TTC549 (cell line): ENCODE measurements at regions not wholly inside any gene's neighbourhood (a gene's known extent, or its start where the extent isn't known, plus 50 kb on each side); places are given as distances from the start of the nearest gene placed in this dataset.
"Not testable (repeated sequence)": the region's sequence is repeated elsewhere in the genome, so short reads cannot be mapped to it uniquely, and the experiment has no call there.

Experiments used
- FAIRE-seq: peaks from 2 replicates; lab custom pipeline; 2012; peaks lifted over from hg19 to GRCh38; lab: Jason Lieb, UNC

DNA sequence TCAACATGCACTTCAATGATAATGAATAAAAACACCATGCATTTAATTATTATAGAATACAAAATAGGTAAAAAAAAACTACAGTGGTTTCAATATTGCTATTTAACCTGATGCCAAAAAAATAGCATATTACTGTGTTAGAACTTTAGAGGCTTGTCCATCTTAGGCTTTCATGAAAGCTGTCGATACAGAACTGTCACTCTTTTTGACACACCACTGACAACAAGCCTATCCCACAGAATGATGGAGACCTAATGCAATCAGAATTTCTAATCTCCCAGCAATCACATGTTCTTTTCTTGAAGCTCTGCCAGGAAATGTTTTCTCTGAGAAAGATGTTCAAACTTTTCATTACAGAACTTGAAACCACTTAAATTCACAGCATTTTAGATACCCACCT, 490.3 kb upstream of the EPHA6 start:
- no peak for FAIRE-seq

- no peak for FAIRE-seq
These were observed 483.6 kb upstream of the EPHA6 start for GRCh38 chr3:96330795-96331194.

- FAIRE-seq, result no peak
These were observed 483.1 kb upstream of the EPHA6 start for GRCh38 chr3:96331341-96331740.

- no peak for FAIRE-seq
These were observed 479.6 kb upstream of the EPHA6 start for GRCh38 chr3:96334779-96335178.

DNA sequence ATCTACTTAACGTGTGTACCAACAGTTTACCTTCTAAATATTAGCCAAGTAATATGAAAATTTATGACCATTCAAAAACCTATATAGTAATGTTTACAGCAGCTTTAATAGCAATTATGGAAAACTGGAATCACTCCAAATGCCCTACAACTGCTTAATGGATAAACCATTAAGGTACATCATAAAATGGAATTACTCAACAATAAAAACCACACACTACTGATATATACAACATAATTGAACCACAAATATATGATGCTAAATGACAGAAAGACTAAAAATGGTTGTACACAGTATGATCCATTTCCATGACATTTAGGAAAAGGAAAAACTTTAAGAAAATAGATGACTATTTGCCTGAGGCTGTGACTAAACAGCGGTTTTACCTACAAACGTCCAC, 467.1 kb upstream of the EPHA6 start:
- FAIRE-seq, result no peak

- not testable (repeated sequence) for FAIRE-seq
These were observed 462.8 kb upstream of the EPHA6 start for GRCh38 chr3:96351598-96351997.

DNA sequence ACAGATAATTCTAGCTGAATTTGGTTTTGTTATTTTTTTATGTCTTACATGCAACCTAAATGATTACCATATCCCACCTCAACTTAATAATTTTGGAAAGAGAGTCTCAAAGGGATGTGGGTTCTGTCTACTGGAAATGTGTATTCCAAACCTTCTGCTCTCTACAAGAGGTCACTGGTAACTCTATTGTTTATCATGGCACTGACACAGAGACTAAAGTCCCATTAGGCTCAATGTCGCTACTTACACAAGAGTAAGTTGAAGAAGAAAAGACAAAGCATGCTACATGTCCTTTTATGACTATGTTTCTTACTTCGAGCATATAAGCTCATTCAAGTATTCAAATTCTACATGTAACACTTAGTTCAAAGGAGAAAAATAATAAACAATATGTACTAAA, 460.3 kb upstream of the EPHA6 start:
- FAIRE-seq, result no peak

DNA sequence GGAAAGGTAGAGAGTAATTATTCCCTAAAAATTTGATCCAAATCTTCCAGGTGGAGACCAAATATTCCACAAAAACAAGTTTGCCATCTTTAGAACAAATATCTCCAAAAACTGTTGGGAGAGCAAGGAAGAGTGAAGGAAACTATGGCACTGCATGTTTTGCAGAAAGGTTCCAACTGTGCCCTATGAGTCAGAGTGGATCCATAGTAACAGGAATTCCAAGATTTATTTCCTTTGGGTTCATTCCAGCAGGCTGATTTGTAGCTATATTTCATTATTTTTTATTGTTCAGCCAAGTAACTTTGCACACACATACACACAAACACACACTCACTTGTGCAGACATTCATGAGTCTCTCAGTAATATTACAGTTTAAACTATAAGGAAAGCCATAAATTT, 459.7 kb upstream of the EPHA6 start:
- FAIRE-seq, result no peak

GRCh38 chr3:96361241-96361640, 453.2 kb upstream of the EPHA6 start:
- no peak for FAIRE-seq

DNA sequence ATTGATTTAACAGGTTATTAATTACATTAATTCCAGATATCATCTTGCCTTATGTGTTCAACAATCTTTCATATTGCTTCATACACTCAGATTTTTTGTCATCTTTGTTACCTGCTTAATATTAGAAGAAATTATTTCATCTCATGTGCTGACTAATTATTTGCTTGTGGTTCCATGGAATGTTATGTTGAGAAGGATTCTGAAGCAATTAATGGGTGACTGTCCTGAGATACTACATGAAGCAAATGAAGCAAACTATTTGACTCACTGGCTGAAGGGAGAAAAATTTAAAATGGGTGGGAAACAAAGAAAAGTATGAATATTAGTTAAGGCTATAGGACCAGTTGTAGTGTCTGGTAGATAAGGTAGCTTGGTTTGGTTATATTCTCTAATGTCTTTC, 443.8 kb upstream of the EPHA6 start:
- no peak for FAIRE-seq

DNA sequence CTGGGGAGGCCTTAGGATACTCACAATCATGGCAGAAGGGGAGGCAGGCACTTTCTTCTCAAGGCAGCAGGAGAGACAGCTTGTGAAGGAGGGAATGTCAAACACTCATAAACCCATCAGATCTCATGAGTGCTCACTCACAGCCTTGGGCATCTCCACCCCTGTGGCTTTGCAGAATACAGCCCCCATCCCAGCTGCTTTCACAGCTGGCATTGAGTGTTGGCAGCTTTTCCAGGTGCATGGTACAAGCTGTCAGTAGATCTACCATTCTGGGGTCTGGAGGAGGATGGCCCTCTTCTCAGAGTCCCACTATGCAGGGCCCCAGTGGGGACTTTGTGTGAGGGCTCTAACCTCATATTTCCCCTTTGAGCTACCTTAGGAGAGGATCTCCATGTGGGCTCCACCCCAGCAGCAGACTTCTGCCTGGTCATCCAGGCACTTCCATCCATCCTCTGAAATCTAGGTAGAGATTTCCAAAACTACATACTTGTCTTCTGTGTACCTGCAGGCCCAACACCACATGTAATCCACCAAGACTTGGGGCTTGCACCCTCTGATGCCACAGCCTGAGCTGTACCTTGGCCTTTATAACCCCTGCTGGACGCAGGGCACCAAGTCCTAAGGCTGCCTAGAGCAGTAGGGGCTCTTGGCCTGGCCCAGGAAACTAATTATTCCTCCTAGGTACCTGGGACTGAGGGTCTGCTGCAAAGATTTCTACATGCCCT, 404.2 kb upstream of the EPHA6 start:
- FAIRE-seq, result no peak

DNA sequence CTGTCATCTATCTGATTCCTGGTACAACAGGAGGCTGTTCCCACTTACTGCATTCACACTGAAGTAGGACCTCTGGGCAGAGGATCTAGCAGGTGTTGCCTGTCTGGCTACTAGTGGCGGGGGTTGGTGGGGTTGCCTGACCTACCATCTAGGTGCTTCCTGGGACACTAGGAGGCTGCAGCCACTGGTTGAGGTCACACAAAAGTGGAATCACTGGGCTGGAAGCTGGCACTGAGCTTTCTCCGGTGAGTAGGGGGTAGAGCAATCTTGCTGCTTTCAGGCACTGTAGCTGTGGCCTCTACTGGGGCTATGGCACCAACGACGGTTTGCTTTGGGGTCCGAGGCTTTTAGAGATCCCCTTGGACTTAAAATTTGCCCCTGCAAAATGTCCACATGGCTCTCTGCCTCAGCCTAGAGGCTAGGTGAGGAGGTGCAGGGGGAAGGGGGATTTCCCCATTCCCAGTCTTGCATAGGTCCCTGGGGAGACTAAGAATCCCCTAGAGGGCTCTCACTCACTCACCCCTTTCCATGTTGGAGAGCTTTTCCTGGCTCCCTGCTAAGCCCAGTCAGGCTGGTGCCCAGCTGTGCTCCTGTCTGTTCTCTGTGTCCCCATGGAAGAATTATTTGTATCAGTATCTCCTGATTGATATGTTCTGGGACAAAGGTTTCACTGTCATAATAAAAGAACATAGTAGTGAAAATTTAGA, 397.7 kb upstream of the EPHA6 start:
- FAIRE-seq, result no peak

DNA sequence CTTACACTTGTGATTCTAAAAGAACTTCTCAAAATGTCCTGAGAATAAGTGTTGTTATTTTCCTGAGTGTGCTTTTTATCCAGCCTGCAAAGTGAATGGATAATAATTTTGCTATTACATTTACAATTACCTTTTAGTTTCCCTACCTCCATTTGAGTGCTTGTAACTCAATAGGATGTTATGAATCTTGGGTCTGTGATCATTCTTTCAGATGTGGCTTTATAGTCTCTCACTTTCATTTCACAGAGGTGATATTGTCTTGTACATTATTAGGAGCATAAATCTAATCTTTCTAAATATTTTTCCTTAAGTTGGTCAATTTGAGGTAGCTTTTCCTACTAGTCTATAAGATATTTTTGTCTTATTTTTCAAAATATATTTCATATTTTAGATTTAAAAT, 386.3 kb upstream of the EPHA6 start:
- FAIRE-seq, result no peak

- no peak for FAIRE-seq
These were observed 384.3 kb upstream of the EPHA6 start for GRCh38 chr3:96430079-96430478.

- FAIRE-seq, result no peak
These were observed 379.7 kb upstream of the EPHA6 start for GRCh38 chr3:96434651-96435050.

DNA sequence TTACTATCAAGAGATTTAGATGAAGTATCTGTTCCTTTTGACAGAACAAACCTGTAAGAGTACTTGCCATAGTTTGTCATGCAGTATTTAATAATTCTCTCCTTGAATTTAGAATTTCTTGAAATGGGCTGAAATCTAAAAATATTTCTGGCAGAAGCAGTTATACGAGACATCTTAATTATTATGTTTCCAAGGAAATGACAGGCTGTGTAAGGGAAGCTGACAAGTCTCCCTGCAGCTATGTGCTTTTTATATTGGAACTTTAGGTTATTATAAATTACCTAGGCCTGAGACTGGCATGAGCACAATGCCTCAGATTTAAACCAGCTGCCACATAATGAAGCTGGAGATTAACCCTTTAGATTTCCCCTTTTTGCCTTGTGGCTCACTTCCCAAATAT, 365.0 kb upstream of the EPHA6 start:
- no peak for FAIRE-seq

- no peak for FAIRE-seq
These were observed 364.6 kb upstream of the EPHA6 start for GRCh38 chr3:96449803-96450202.

- FAIRE-seq, result no peak
These were observed 363.7 kb upstream of the EPHA6 start for GRCh38 chr3:96450699-96451098.

GRCh38 chr3:96465521-96465920, 348.9 kb upstream of the EPHA6 start:
- FAIRE-seq, result no peak

DNA sequence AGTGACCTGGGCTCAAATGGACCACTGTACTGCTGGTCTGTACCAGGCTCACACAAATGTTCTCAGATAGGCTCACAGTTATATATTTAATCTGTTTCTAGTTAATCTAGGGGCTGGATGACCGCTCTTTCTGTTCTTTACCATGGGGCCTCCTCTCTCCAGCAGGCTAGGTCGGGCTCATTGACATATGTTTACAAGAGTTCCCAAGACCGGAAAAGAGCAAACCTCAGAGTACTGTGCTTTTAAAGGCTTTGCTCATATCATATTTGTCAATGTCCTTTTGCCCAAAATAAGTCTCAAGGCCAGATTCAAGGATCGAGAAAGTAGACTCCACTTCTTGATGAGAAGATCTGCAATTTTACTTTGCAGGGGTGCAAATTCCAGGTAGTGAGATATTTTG, 348.0 kb upstream of the EPHA6 start:
- FAIRE-seq, result no peak

GRCh38 chr3:96467639-96468038, 346.8 kb upstream of the EPHA6 start:
- no peak for FAIRE-seq

DNA sequence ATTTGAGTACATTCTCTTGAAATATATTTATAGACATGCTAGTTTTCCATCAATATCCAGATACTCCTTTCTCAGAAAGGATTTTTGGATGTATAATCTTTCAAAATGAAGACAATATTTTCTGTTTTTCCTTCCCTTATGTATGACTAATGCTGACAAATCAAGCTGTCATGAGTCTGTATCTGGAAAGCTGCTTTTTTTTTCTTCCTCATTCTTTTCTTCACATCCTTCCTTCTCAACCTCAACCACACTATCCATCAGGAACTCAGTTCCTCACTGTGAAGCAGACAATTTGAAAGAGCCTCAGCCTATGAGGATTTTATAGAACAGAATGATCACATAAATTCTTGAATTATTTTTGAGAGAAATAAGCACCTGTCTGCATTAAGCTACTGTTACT, 335.9 kb upstream of the EPHA6 start:
- FAIRE-seq, result no peak

DNA sequence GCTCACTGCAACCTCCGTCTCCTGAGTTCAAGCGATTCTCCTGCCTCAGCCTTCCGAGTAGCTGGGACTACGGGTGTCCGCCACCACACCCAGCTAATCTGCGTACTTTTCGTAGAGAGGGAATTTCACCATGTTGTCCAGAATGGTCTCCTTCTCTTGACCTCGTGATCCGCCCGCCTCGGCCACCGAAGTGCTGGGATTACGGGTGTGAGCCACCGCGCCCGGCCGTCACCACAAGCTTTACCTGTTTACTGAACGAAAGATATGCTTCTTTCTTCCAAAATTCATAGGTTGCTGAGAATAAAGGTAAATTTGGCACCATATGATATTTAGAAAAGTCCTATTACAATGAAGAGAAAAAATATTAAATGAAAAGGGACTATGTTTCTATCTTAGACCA, 333.5 kb upstream of the EPHA6 start:
- FAIRE-seq, result no peak

GRCh38 chr3:96483191-96483590, 331.2 kb upstream of the EPHA6 start:
- not testable (repeated sequence) for FAIRE-seq
